GM21367 (cell line): ENCODE measurements at regions not wholly inside any gene's neighbourhood (a gene's known extent, or its start where the extent isn't known, plus 50 kb on each side); places are given as distances from the start of the nearest gene placed in this dataset.
"Not testable (repeated sequence)": the region's sequence is repeated elsewhere in the genome, so short reads cannot be mapped to it uniquely, and the experiment has no call there.

Experiments
- ATAC-seq: cut with Tn5 transposase; IDR thresholded peaks from one replicate; pipeline ENCODE4 v1.9.1; 2021; ENCODE audit not compliant: unreplicated experiment

DNA sequence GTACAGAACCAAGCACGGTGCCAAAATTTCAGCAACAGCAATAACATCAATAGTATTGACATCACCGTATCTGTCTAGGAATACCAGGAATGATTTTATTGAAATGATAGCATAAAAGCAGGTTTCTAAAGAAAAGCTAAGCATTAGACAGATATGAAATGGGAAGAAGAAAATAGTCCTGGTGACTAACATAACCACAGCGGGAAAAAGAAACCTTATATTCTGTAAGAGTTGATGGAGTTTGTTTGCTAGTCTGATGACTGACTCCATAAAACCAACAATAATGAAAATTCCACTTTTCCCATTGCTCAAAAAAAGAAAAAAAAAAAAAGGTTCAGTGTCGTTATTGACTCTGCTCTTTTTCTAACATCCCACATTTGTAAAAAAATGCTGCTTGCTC lies 668.3 kb downstream of the IPMK start:
- ATAC-seq: no peak

DNA sequence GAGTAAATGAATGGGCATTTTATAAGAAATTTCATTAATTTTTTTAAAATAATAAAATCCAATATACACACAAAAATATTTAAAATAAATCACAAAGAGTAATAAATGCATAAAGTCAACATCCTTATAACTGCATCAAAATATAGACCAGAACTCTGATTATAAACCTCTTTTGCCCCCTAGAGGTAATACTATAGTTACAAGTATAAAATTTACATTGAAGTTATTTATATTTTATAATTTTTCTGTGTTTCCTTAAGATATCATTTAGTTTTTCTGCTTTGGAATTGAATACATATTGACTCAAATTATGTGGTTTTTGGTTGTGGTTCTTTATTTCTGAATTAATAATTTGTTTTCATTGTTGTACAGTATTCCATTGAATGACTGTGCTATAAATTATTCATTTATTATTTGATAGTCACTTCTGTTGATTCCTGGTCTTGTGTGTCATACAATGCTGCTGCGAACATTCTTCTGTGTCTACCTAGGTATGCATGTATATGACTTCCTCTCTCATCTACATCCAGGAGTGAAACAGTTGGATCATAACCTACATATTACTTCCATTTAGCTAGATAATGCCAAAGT lies 673.6 kb downstream of the IPMK start:
- no peak for ATAC-seq

DNA sequence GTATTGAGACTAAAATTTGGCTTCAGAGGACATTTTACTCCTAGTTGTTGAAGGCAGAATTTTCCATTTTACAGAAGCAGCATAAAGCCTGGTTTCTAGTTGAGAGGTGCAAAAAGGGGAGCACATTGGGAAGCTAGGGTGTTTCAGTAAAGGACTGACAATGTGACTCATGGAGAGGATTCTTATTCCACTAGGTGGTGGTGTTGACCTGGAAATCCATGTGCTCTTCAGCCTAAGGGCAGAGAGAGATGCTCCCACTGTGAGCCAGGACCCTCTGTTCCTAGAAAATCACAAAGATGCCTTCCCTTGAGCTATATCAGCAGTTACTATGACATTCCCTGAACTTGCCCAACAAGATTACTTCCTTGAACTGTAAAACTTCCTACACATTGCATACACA lies 687.8 kb downstream of the IPMK start:
- ATAC-seq: no peak

DNA sequence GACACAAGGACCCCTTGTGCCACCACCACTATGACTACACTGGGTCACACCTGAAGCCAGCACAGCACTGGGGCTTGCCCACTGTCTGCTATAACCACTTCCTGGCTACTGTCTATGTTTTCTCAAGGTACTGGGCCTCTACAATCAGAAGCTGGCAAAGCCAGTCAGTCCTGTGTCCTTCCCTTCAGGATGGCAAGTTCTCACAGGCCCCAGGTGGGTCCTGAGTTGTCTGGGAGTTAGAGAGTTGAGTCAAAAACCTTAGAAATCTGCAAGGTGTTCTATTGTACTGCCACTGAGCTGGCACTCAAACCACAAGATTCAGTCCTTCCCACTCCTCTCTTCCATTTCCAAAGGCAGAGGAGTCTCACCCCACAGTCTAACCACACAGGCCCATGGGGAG lies 705.5 kb downstream of the IPMK start:
- ATAC-seq: no peak

DNA sequence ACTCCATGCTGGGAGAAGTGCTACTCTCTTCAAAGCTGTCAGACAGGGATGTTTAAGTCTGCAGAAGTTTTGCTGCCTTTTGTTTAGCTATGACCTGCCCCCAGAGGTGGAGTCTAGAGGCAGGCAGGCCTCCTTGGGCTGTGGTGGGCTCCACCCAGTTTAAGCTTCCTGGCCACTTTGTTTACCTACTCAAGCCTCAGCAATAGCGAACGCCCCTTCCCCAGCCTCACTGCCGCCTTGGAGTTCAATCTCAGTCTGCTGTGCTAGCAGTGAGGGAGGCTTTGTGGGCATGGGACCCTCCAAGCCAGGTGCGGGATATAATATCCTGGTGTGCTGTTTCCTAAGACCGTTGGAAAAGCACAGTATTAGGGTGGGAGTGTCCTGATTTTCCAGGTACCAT lies 715.9 kb downstream of the IPMK start:
- not testable (repeated sequence) for ATAC-seq

DNA sequence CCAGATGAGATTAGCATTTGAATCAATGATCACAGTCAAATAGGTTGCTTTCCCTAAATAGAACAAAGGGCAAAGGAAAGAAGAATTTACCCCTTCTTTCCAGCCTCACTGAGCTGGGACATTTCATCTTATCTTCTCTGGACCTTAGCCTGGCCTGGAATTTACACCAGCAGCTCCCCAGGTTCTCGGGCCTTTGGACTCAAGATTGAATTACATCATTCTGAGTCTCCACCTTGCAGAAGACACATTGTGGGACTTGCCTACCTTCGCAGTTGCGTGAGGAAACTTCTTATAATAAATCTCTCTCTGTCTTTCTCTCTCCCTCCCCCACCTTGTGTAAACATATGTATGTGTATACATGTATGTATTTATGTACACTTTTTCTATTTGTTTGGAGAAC lies 732.4 kb downstream of the IPMK start:
- no peak for ATAC-seq

DNA sequence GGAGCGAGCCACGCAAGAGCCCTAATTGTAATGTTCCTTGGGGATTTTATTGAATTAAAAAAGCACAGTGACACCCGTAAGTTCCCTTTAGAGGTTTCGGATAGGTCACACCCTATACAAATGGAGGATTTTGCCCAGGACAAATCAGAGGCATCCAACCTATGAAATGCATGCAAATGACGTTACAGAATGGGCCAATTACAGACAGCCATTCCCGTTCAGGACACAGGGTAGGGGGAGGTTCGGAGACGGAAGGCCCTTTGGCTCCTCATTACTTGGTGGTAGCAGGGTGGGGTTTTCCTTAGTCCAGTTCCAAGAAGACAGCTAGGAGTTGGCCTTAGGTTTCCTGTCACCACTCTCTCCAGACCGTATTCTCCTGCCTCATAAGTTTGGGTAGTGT lies 754.1 kb downstream of the IPMK start:
- ATAC-seq: no peak

DNA sequence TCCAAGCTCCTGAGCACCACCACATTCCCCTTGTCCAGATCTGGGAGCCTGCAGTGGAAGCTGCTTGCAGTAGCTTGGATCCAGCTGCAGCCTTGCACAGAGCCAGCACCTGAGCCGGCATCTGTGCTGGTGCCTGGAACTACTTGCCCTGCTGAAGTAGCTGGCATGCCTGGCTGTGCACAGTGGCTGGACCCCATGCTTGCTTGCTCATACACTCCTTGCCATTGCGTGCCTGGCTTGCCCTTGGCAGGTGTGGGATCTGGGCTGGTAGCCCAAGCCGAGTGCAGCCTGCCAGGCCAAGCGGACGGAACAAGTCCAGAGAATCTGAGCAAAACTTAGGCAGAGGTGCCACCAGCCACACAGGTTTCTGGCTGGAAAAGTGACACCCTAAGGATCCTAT lies 759.9 kb downstream of the IPMK start:
- no peak for ATAC-seq

DNA sequence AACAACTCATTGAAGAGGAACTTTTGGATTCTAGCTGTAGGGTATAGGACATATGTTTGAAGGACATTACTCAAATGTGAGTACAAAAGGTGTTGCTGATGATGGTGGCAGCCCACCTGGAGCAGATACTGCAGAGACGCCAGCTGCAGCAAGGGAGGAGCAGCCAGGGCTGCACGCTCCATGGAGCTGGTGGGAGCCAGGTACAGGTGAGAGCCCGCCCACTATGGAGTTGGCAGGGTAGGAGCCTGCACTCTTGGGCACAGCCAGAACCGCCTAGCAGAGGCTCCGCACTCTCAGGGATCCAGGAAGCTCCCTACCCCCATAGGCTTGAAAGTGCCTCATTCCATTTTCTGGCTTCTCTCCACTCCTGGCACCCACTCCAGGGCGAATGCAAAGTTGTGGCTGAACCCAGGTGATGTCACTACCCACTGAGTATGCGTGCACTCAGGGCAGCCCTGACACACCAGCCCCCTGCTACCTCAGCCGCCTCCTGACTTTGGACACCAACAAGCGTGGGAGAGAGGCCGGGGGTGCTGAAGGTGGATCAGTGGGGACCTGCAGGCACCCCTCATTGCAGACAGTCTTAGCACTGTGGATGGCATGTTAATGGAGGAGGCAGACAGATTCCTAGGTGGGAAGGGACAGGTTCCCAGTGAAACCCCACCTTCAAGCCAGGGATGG lies 761.1 kb downstream of the IPMK start:
- ATAC-seq: no peak

DNA sequence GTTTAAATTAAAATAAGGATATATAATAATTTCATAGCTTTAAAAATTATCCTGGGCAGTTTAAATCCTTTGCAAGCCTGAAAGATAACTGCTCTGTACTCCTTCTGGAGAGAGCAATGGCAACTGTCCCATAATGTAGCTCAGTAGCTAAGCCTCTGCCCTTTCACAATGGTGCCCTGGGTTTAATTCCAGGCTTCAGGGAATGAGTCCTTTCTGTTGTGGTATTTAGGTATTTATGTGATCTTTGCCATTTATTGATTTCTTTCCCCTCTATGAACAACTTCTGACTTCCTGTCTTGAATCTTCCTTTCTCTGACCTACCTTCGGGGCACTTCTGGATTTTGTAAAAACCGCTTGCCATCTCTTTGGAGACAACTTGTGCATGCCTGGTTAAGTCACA lies 773.2 kb downstream of the IPMK start:
- ATAC-seq: no peak

DNA sequence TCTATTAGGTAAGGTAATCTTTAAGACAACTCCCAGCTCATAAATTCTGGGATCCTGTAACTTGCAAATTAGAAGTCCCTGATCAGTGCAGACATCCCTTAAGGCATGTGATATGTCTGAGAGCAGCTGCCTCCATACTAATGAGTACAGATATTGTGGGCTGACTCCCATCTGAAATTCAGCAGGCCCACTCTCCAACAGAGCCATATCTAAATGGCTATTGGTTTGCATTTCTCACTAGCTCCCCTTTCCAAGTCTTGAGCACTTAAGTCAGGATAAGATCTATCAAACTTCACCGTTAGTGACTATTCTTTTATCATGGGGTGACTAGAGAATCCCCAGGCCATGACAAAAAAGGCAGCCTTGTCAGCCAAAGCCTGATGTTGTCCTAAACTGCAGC lies 785.4 kb downstream of the IPMK start:
- ATAC-seq: no peak

DNA sequence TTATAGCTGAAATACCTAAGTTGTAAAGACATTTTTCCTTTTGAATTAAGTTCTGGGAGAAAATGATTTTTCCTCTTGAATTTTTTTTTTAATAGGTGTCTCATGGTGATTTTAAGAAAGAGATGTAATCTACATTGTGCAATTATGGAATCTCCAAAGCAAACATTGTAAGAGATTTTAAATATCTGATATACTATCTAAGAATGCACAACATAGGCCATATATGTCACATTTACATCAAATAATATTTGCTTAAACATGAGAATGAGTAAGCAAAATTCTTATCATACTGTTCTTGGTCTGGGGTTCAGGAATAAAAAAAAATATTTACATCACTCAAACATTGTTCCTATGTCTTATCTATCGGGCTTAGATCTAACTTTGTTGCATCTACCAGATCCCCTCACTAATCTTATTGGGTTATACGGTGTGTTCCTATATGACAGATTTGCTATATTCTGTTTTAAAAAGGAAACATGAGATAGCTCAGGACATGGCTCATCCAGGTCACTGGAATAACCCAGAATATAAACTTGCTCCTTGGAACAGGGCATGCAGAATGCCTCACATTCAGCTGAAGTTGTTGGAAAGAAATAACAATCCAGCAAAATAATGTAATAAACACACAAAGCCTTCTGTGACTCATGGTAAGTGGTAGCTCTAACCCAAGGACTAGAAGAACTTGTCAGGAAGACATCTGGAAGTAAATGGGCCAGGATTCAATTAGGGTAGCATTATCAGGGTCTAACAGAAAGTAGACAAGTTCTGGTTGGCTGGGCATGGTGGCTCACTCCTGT lies 794.7 kb downstream of the IPMK start:
- no peak for ATAC-seq

DNA sequence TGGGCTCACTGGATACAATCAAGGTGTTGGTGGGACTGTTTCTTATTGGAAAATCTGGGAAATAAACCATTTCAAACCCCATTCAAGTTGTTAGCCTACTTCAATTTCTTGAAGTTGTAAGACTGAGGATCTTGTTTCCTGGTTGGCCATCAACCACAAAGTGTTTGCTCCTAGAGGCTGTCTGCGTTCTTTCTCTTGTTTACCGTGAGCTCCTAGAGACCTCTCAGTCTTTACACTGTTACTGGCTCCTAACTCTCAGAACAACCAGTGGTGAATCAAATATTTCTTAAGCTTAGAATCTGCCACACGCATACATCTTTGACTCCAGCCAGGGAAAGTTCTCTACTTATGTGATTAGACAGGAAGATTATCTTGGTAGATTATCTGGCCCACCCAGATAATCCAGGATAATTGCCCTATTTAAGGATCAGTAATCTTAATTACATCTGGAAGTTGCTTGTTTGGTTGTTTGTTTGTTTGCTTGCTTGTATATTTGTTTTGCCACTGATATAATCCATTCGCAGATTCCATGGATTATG lies 798.7 kb downstream of the IPMK start:
- no peak for ATAC-seq

DNA sequence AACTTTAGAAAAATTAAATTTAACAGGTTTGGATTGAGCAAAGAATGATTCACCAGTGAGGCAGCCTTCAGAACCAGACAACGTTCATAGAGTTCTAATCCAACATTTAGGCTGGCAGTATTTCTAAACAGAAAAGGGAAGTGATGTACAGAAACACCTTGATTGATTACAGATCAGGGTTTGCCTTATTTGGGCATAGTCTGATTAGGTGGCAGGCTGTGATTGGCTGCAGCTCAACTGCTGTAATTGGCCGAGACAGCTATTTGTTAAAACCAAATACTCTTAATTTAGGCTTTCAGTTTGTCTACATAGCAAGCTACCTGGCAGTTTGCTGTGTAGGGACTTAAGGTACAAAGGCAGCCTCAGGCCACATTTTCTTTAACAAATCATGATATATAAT lies 802.5 kb downstream of the IPMK start:
- no peak for ATAC-seq

DNA sequence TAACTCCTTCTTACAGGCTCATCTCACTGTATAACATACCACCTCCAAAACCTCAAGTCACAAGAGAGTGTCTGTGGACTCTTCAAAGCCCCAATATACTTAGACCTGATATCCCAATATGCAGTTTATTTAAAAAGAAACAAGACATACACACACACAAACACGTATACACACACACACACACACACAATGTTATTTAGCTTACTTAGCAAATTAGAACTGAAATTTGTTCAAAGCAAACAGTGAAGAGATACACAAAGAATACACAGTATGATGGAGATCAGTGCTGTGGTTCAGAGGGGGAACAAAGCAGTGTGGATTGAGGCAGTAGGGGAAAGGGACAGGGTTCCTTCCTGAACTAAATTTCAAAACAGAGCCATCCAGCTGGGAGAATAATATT lies 807.2 kb downstream of the IPMK start:
- no peak for ATAC-seq

DNA sequence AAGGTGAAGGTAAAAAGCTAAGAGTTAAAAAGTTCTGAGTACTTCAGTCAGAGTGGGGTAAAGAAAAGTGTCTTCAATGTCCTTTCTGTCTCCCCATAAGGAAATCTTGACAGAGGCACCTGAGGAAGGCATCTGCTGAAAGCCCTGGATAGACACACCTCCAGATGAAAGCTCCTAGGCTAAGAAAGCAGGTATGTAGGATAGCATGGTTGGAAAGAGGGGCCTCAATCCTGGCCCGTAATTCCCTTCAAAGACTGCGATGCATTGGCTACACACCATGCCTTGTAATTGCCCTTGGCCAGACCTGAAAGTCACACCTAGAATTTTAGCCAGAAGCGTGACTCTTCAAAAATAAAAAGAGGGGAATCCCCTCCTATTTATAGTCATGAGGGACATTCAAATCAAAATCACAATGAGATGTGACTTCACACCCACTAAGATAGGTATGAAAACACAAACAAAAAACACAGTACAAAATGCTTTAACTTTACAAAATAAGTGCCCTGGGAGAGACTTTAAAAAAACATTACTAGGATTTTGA lies 809.7 kb downstream of the IPMK start:
- no peak for ATAC-seq

DNA sequence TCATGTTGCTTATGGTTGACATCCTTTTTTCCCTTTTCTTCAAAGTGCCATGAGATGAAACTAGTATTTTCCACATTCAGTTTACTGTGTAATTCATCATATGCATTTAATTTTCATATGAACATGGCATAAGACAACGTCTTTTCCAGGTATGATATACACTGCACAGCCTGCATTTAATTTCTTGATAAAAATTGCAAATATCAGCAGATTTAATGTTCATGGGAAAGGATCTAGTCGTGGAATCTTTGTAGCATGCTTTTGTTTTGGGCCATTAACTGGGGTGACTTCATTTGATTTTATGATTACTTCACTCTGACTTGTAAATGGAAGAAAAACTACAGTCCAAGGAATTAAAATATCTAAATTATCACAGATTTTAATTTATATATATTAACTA lies 837.3 kb downstream of the IPMK start:
- no peak for ATAC-seq

DNA sequence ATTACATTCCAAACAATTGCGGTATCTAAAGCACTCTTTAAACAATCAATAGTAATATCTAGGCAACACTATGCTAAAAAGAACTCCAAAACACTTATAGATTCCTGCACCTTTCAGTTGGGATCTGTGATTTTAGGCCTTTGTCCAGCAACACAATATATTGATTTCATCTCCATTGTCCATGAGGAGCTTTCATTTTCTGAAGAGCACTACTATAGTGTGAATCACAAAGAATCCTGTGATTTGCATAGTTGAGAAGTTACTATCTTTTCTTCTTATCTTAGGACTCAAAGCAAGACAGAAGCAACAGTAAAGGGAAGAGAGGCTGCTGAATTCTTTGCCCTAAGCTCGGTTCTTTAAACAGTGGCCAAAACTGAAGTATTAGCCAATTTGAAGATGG lies 846.8 kb downstream of the IPMK start:
- no peak for ATAC-seq

DNA sequence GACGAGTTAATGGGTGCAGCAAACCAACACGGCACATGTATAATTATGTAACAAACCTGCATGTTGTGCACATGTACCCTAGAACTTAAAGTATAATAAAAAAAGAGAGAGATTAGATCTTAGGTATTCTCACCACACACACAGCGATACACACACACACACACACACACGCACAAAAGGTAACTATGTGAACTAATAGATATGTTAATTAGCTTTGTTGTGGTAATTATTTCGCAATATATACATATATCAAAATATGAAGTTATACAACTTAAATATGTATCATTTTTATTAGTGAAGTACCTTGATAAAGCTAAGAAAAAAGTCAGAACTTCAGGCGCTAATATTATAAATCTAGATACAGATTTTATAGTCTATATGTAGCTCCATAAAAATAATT lies 849.2 kb downstream of the IPMK start:
- no peak for ATAC-seq

DNA sequence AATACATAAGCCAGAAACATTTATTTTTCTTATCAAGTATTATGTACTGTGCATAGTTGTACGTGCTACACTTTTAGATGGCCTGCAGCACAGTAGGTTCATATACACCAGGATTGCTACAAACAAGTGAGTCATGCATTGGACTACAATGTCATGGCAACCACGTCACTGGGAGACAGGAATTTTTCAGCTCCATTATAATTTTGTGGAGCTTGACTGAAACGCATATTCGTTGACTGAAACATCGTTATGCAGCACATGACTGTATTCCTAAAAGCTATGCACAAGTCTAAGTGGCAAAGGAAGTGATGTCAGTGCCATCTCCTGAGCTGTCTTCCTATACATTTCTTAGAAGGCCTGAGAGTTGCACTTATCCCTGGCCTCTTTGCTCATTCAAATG lies 871.8 kb downstream of the IPMK start:
- no peak for ATAC-seq

DNA sequence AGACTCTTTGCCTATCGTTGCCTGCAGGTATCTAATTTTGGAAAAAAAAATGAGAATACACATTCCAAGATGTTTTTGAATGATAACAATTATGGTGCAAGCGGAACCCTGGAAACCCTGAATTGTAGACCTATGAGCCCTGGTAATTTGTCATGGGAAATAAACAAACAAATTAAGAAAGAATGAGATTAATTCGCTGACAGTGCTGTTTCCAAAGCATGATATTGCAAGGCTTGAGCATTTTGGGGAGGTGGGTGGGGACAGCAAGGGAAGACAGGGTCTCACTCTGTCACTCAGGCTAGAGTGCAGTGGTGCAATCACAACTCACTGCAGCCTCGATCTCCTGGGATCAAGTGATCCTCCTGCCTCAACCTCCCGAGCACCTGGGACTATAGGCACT lies 900.3 kb downstream of the IPMK start:
- ATAC-seq: no peak

DNA sequence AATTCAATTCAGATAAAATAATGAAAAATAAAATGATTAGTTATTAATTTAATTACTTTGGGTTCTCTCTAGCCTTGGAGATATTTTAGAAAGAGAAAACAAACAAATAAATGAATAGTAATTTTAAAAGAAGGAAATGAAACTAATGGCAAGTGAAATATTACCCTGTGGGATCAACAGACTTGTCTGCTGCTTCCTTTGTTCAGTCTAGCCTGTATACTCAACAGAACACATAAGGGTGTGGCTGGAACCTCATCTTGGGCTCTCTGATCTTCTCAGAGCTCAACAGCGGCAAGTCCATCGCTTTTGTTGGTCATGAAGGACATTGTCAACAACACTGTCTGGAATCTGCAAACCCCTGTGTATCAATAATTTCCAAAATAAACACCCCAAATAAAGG lies 904.9 kb downstream of the IPMK start:
- ATAC-seq: no peak
